Caco-2 (cell line): ENCODE measurements at regions not wholly inside any gene's neighbourhood (a gene's known extent, or its start where the extent isn't known, plus 50 kb on each side); places are given as distances from the start of the nearest gene placed in this dataset.

Source experiments
- BruUV-seq: library from RNA; stranded (reverse); fragments of 400-500 nt; replicated peaks from 2 replicates; lab custom pipeline; 2021; lab: Mats Ljungman, UMichigan
- CTCF ChIA-PET: fragments of 300-600 bp; sonication (Branson Sonifier 250); formaldehyde crosslinking; loops from one replicate; lab custom pipeline; 2022; ENCODE audit warnings: antibody characterized with exemption; lab: Charles Lee
- POLR2A ChIA-PET: fragments of 300-600 bp; sonication (Branson Sonifier 250); formaldehyde crosslinking; loops from one replicate; lab custom pipeline; 2022; ENCODE audit warnings: antibody characterized with exemption; lab: Charles Lee
- DNase-seq, 2 experiments: peaks; one replicate each; pipeline versions ENCODE4 v3.0.0 to v3.0.0-alpha.2; 2020 to 2022
- H3K27me3 ChIP-seq: replicated peaks from 2 replicates; pipeline ENCODE4 v1.6.0; 2011; ENCODE audit warnings: low read length; ENCODE audit not compliant: control insufficient read depth, insufficient read depth
- H3K36me3 ChIP-seq: 2 replicates; pipeline ENCODE4 v1.5.1; 2011; ENCODE audit warnings: low read length; ENCODE audit not compliant: control insufficient read depth, insufficient read depth
- H3K4me1 ChIP-seq: fragments of 250-450 bp; sonication (Bioruptor Pico); 2 replicates; pipeline ENCODE4 v1.5.1; 2020; ENCODE audit warnings: mild to moderate bottlenecking
- H3K4me3 ChIP-seq: 2 replicates; pipeline ENCODE4 v1.5.1; 2011; ENCODE audit warnings: low read depth, mild to moderate bottlenecking, control low read depth, low read length
- H3K9me3 ChIP-seq: fragments of 250-450 bp; sonication (Bioruptor Pico); 2 replicates; pipeline ENCODE4 v1.5.1; 2020; ENCODE audit warnings: mild to moderate bottlenecking, moderate library complexity
- H3K27ac Mint-ChIP-seq: one replicate; pipeline ENCODE4 v1.8.0; 2022; ENCODE audit warnings: mixed read lengths; ENCODE audit not compliant: unreplicated experiment
- H3K27me3 Mint-ChIP-seq: one replicate; pipeline ENCODE4 v1.8.0; 2022; ENCODE audit warnings: mixed read lengths; ENCODE audit not compliant: insufficient read depth, unreplicated experiment
- H3K36me3 Mint-ChIP-seq: one replicate; pipeline ENCODE4 v1.8.0; 2022; ENCODE audit warnings: mild to moderate bottlenecking, mixed read lengths; ENCODE audit not compliant: insufficient read depth, unreplicated experiment
- H3K4me1 Mint-ChIP-seq: one replicate; pipeline ENCODE4 v1.8.0; 2022; ENCODE audit warnings: low read depth, mixed read lengths; ENCODE audit not compliant: unreplicated experiment
- H3K4me3 Mint-ChIP-seq: one replicate; pipeline ENCODE4 v1.8.0; 2022; ENCODE audit warnings: mild to moderate bottlenecking, moderate library complexity, mixed read lengths; ENCODE audit not compliant: unreplicated experiment
- H3K9me3 Mint-ChIP-seq: one replicate; pipeline ENCODE4 v1.8.0; 2022; ENCODE audit warnings: mixed read lengths; ENCODE audit not compliant: unreplicated experiment
- CTCF ChIP-seq, 2 experiments: fragments of 200-600 bp in 1 of 2; IDR thresholded peaks; 1 replicate in 1 of 2; 2 replicates in 1 of 2; pipeline versions ENCODE4 v1.5.1 to v1.8.0; 2011 to 2022; ENCODE audit warnings: antibody characterized with exemption in 1 of 2, control low read depth in 1 of 2, inconsistent platforms in 1 of 2, low read depth in 1 of 2, low read length in 1 of 2, mild to moderate bottlenecking in 1 of 2, moderate library complexity in 1 of 2; ENCODE audit not compliant: insufficient read depth in 1 of 2, severe bottlenecking in 1 of 2, unreplicated experiment in 1 of 2
- intact Hi-C: fragments of 100-400 bp; cut with micrococcal nuclease; formaldehyde crosslinking; loops from one replicate; pipeline ENCODE4 v1.10.0; 2022; ENCODE audit not compliant: unreplicated experiment

- no peak for TF ChIP-seq CTCF (IDR thresholded peaks at IDR 0.05; ENCODE audit: insufficient read depth in 1 of 2, low read depth in 1 of 2, low read length in 1 of 2, severe bottlenecking in 1 of 2, unreplicated experiment in 1 of 2)
- no peaks in the 10 kb centered on the region for H3K9me3 ChIP-seq
- H3K27me3 Mint-ChIP-seq, result peaks cover 2% of the 10 kb centered on the region
- H3K4me3 Mint-ChIP-seq, result no peak overlapping the region
- intact Hi-C loops, result no loop called here
- BruUV-seq, result no TSS peak
- DNase-seq, result no peak
- H3K27ac Mint-ChIP-seq, result no peak overlapping the region
- H3K4me3 ChIP-seq, result no peak overlapping the region
- no peaks in the 10 kb centered on the region for H3K4me1 ChIP-seq
- H3K4me1 Mint-ChIP-seq, result no peaks in the 10 kb centered on the region
- H3K9me3 Mint-ChIP-seq, result peaks cover 10% of the 10 kb centered on the region
- H3K36me3 ChIP-seq, result no peaks in the 10 kb centered on the region
- no peaks in the 10 kb centered on the region for H3K27me3 ChIP-seq
- POLR2A ChIA-PET, result no interaction called here
- no peaks in the 10 kb centered on the region for H3K36me3 Mint-ChIP-seq
- CTCF ChIA-PET, result no interaction called here
These were observed 598.0 kb upstream of the API5 start for GRCh38 chr11:42713753-42714152.

- Mint-ChIP-seq H3K4me3 (no peak overlapping the region), H3K36me3 (no peaks in the 10 kb centered on the region), H3K9me3 (peaks cover 7% of the 10 kb centered on the region), H3K27ac (no peak overlapping the region), H3K27me3 (peaks cover 2% of the 10 kb centered on the region), H3K4me1 (no peaks in the 10 kb centered on the region)
- no TSS peak for BruUV-seq
- intact Hi-C loops, result no loop called here
- Histone ChIP-seq H3K27me3 (no peaks in the 10 kb centered on the region), H3K9me3 (no peaks in the 10 kb centered on the region), H3K4me1 (no peaks in the 10 kb centered on the region), H3K36me3 (no peaks in the 10 kb centered on the region), H3K4me3 (no peak overlapping the region)
- TF ChIP-seq CTCF (IDR thresholded peaks at IDR 0.05; ENCODE audit: insufficient read depth in 1 of 2, low read depth in 1 of 2, low read length in 1 of 2, severe bottlenecking in 1 of 2, unreplicated experiment in 1 of 2), result no peak
- ChIA-PET POLR2A (no interaction called here), CTCF (no interaction called here)
- no peak for DNase-seq
These were observed 590.9 kb upstream of the API5 start for GRCh38 chr11:42720716-42721563.

GRCh38 chr11:42727879-42728278 lies 583.9 kb upstream of the API5 start:
- H3K4me1 ChIP-seq, result no peaks in the 10 kb centered on the region
- H3K36me3 ChIP-seq, result no peaks in the 10 kb centered on the region
- no peak for TF ChIP-seq CTCF (IDR thresholded peaks at IDR 0.05; ENCODE audit: insufficient read depth in 1 of 2, low read depth in 1 of 2, low read length in 1 of 2, severe bottlenecking in 1 of 2, unreplicated experiment in 1 of 2)
- BruUV-seq, result no TSS peak
- no peak overlapping the region for H3K4me3 Mint-ChIP-seq
- intact Hi-C loops, result no loop called here
- H3K36me3 Mint-ChIP-seq, result no peaks in the 10 kb centered on the region
- H3K4me1 Mint-ChIP-seq, result no peaks in the 10 kb centered on the region
- POLR2A ChIA-PET, result no interaction called here
- H3K9me3 Mint-ChIP-seq, result no peaks in the 10 kb centered on the region
- no peaks in the 10 kb centered on the region for H3K27me3 Mint-ChIP-seq
- no peaks in the 10 kb centered on the region for H3K27me3 ChIP-seq
- no peak for DNase-seq
- no peak overlapping the region for H3K4me3 ChIP-seq
- no peak overlapping the region for H3K27ac Mint-ChIP-seq
- H3K9me3 ChIP-seq, result no peaks in the 10 kb centered on the region
- CTCF ChIA-PET, result no interaction called here
